GM18861 (cell line): ENCODE measurements at regions not wholly inside any gene's neighbourhood (a gene's known extent, or its start where the extent isn't known, plus 50 kb on each side); places are given as distances from the start of the nearest gene placed in this dataset.

Experiments
- ATAC-seq: cut with Tn5 transposase; IDR thresholded peaks from one replicate; pipeline ENCODE4 v1.9.1; 2021; ENCODE audit not compliant: unreplicated experiment

- ATAC-seq, result no peak
These were observed 282.9 kb downstream of the SOX9 start for GRCh38 chr17:72403713-72404209.

GRCh38 chr17:72404872-72405271, 284.1 kb downstream of the SOX9 start:
- ATAC-seq, result no peak

- ATAC-seq, result no peak
These were observed 284.9 kb downstream of the SOX9 start for GRCh38 chr17:72405662-72406230.

GRCh38 chr17:72406498-72406897, 285.7 kb downstream of the SOX9 start:
- ATAC-seq, result no peak

- peak; percentile 88 for ATAC-seq
These were observed 286.6 kb downstream of the SOX9 start for GRCh38 chr17:72407336-72407909.

- no peak for ATAC-seq
These were observed 287.1 kb downstream of the SOX9 start for GRCh38 chr17:72407931-72408330.

GRCh38 chr17:72408641-72409040, 287.8 kb downstream of the SOX9 start:
- ATAC-seq, result no peak

GRCh38 chr17:72409405-72410002, 288.7 kb downstream of the SOX9 start:
- ATAC-seq, result no peak

- ATAC-seq, result no peak
These were observed 290.3 kb downstream of the SOX9 start for GRCh38 chr17:72411124-72411563.

- no peak for ATAC-seq
These were observed 291.8 kb downstream of the SOX9 start for GRCh38 chr17:72412650-72413076.

- no peak for ATAC-seq
These were observed 292.5 kb downstream of the SOX9 start for GRCh38 chr17:72413077-72414031.

- no peak for ATAC-seq
These were observed 293.2 kb downstream of the SOX9 start for GRCh38 chr17:72414032-72414396.

- ATAC-seq, result no peak
These were observed 294.4 kb downstream of the SOX9 start for GRCh38 chr17:72414967-72415853.

GRCh38 chr17:72416054-72416675, 295.3 kb downstream of the SOX9 start:
- ATAC-seq, result no peak

- no peak for ATAC-seq
These were observed 296.1 kb downstream of the SOX9 start for GRCh38 chr17:72416905-72417304.

GRCh38 chr17:72417627-72418026, 296.8 kb downstream of the SOX9 start:
- no peak for ATAC-seq

- ATAC-seq, result peak; percentile 44
These were observed 299.3 kb downstream of the SOX9 start for GRCh38 chr17:72419866-72420774.

GRCh38 chr17:72420775-72421127, 299.9 kb downstream of the SOX9 start:
- no peak for ATAC-seq
